ENCODE measurements at regions not wholly inside any gene's neighbourhood (a gene's known extent, or its start where the extent isn't known, plus 50 kb on each side); places are given as distances from the start of the nearest gene placed in this dataset.

DNA sequence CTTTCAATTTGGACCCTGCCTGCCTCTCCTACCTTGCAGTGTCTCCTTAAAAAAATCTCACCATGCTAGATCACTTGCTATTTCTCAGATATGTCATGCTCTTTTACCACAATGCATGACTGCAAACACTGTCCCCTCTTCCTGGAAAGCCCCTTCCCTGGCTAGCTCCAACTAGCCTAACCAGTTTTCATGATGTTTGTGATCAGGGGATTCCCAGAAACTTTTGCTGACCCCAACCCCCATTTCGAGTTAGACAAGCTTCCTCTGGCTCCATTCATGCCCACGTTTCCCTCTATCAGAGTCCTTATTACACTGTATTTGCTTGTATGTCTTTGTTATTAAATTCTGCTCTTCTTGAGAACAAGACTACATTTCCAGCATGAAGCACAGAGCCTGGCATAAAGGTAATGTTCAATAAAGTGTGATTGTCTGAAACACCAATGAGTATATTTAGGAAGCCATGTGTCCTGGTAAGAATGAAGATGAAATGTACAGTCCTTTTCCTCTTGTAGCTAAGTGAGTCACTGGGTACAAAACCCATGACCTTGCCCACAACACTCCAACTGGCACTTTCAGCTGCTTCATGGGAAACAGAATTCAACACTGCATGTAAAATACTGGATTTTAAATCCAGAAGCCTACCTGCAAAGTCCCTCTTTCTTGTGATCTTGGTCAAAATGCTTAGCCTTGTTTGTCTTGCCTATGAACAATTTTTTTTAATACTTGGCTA is 62.0 kb upstream of the ATL2 start:
- no peak for DNase-seq (ENCODE audit: extremely low read depth, low read depth)
- TF ChIP-seq, protein P1, sequence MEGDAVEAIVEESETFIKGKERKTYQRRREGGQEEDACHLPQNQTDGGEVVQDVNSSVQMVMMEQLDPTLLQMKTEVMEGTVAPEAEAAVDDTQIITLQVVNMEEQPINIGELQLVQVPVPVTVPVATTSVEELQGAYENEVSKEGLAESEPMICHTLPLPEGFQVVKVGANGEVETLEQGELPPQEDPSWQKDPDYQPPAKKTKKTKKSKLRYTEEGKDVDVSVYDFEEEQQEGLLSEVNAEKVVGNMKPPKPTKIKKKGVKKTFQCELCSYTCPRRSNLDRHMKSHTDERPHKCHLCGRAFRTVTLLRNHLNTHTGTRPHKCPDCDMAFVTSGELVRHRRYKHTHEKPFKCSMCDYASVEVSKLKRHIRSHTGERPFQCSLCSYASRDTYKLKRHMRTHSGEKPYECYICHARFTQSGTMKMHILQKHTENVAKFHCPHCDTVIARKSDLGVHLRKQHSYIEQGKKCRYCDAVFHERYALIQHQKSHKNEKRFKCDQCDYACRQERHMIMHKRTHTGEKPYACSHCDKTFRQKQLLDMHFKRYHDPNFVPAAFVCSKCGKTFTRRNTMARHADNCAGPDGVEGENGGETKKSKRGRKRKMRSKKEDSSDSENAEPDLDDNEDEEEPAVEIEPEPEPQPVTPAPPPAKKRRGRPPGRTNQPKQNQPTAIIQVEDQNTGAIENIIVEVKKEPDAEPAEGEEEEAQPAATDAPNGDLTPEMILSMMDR (IDR thresholded peaks at IDR 0.05; ENCODE audit: low read depth, low read length, missing control alignments): no peak

DNA sequence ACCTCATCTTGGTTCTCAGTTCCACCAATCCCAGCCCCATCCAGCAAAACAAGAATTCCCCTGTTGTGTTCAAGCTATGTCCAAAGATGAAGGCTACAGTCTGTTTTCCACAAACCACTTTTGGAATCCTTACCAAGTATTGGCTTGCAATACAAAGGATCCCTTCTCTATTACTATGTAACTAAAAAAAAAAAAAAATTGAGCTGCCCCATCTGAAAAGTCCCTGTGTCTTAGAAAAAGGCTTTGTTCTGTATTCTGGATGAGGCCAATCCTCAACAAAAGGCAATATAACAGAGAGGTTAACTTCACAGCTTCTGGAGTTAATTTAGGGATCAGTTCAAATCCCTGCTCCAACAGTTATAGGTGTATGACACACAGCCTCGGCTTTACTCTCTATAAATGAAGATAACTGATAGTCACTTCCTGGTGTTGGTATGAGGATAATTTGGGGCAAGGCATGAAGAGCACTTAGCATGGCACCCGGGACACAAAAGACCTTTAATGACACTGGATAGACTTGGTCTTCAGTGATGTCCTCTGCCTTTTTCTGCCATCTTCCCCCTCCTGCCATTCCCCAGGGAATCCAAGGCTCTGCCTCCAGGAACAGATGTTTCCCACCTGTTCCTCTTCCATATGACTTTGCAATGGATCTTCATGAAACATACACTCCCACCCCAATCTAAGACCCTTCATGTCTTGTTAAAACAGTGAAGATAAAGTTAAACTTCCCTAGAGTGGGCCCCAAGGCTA is 61.2 kb upstream of the ATL2 start:
- no peak for DNase-seq (ENCODE audit: extremely low read depth, low read depth)
- no peak overlapping the region for H3K4me3 ChIP-seq (replicated peaks; ENCODE audit: low read depth, low read length)
- TF ChIP-seq, protein P1 (IDR thresholded peaks at IDR 0.05; ENCODE audit: low read depth, low read length, missing control alignments): no peak

More for the DNA sequence above, 62.0 kb upstream of the ATL2 start:
- no peak overlapping the region for H3K4me3 ChIP-seq (replicated peaks; ENCODE audit: low read depth, low read length)

DNA sequence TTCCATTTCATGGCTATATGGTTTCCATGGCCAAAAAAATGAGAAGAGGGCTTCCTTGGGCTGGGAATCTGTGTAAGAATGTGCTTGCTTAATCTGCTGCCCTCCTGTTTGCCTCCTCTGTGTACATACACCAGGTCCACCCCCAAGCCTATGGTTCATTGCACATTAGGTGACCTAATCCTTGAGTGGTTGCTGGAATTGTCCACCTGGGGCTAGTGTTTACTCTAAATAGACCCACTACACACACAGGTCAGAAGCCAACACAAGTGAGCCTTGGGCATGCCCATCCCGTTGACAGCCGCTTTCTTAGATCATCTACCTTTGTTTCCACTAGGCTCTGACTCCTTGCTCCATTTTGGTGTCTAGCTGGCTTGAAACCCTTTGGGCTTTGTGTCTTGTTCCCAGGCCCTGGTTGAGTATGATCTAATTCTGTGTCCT is 59.2 kb upstream of the ATL2 start:
- TF ChIP-seq, protein P1 (IDR thresholded peaks at IDR 0.05; ENCODE audit: low read depth, low read length, missing control alignments): no peak
- no peak overlapping the region for H3K4me3 ChIP-seq (replicated peaks; ENCODE audit: low read depth, low read length)
- DNase-seq (ENCODE audit: extremely low read depth, low read depth): no peak

DNA sequence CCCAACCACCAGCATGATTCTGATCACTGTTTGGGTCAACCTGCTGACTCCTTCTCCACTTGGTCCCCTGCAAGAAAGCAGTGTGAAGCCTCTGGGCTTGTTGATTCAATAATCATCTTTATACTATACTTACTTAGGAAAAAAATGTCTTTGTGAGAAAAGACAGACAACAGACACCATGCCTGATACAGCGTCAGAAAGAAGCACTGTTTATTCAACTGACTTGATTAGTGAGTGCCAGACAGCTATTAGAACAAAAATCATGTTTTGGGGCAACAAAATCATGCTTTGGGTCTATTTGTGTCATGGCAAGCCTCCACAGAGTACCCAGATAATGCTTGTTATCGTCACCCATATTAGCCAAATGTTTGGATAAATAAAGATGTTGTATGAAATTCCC is 58.7 kb upstream of the ATL2 start:
- DNase-seq (ENCODE audit: extremely low read depth, low read depth): no peak
- TF ChIP-seq, protein P1 (IDR thresholded peaks at IDR 0.05; ENCODE audit: low read depth, low read length, missing control alignments): no peak
- no peak overlapping the region for H3K4me3 ChIP-seq (replicated peaks; ENCODE audit: low read depth, low read length)

GRCh38 chr2:38434595-38434994 is 57.5 kb upstream of the ATL2 start:
- TF ChIP-seq, protein P1 (IDR thresholded peaks at IDR 0.05; ENCODE audit: low read depth, low read length, missing control alignments): no peak
- DNase-seq (ENCODE audit: extremely low read depth, low read depth): no peak
- no peak overlapping the region for H3K4me3 ChIP-seq (replicated peaks; ENCODE audit: low read depth, low read length)

DNA sequence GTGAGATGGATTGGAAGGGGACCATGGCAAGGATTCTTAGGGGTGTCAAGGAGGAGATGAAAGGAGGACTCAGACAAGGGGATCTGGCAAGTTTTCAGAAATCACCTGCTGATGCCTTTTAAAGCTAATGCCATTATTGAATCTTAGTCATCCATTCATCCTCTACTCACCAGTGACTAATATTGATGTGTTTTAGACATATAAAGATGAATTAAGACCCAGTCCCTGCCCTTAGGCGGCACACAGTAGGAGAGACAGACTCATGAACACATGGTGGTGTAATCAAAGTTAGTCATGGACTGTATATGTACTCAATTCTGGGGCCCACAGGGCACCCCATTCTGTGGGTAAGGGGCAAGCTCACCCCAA is 56.5 kb upstream of the ATL2 start:
- no peak overlapping the region for H3K4me3 ChIP-seq (replicated peaks; ENCODE audit: low read depth, low read length)
- TF ChIP-seq, protein P1 (IDR thresholded peaks at IDR 0.05; ENCODE audit: low read depth, low read length, missing control alignments): no peak
- no peak for DNase-seq (ENCODE audit: extremely low read depth, low read depth)
